HCEC 1CT (cell line): ENCODE measurements at regions not wholly inside any gene's neighbourhood (a gene's known extent, or its start where the extent isn't known, plus 50 kb on each side); places are given as distances from the start of the nearest gene placed in this dataset.
"Not testable (repeated sequence)": the region's sequence is repeated elsewhere in the genome, so short reads cannot be mapped to it uniquely, and the experiment has no call there.

Experiments
- DNase-seq: peaks from one replicate; pipeline ENCODE4 v3.0.0-alpha.2; 2017

DNA sequence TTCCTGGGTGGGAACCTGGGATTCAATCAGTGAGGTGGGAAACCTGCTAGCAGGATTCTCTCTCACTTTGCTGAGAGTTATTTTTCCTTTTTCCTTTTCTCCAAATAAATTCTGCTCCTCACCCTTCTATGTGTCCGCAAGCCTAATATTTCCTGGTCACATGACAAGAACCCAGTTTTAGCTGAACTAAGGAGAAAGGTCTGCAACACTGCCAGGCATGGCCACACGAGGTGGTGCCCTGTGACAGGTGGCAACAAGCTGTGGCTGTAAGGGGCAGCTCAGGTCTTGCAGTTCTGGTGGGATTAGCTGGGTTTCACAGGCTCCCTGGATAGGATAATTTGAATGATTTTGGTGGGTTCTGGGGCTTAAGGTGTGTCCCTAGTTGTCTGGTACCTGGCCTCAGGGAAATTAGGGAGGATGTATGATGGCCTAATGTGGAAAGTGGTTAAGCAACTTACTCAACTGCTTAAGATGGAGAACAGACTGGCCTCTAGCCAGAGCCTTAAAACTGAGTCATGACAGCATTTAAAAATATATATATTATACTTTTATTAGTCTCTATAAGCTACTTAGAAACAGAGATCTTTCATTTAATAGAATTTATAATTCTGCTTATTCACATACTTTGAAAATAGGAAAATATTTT, 215.0 kb downstream of the IL15 start:
- DNase-seq, result no peak

DNA sequence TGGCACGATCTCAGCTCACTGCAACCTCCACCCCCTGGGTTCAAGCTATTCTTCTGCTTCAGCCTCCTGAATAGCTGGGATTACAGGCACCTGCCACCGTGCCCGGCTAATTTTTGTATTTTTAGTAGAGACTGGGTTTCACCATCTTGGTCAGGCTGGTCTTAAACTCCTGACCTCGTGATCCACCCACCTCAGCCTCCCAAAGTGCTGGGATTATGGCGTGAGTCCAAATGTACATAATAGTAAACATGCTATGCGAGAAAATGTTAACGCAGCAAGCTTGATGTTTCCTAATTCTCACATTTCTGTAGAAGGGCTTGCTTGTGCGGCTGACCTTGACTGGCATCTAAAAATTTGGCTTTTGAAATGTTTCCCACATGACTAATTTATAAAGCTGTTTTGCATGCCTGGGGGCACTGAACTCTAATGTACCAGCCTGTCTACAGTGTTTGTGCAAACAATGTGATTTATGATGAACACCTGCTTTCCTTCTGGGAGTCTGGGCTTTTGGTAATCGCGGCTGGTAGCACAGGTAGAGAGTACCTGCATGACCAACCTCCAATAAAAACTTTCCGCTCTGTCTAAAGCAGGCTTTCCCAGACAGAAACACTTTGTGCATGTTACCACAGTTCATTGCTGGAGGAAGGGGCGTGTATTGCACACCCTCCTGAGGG, 216.8 kb downstream of the IL15 start:
- no peak for DNase-seq

DNA sequence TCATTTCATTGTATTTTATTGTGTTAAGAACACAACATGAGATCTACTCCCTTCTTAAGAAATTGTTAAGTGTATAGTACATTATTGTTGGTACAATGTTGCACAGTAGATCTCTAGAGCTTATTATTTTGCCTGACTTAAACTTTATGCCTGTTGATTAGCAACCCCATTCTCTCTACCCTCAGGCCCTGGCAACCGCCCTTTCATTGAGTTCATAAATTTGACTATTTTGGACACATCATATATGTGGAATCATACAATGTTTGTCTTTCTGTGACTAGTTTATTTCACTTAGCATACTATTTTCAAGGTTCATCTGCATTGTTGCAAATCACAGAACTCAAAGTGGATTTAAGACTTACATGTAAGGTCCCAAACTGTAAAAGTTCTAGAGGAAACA, 222.1 kb downstream of the IL15 start:
- DNase-seq, result no peak

DNA sequence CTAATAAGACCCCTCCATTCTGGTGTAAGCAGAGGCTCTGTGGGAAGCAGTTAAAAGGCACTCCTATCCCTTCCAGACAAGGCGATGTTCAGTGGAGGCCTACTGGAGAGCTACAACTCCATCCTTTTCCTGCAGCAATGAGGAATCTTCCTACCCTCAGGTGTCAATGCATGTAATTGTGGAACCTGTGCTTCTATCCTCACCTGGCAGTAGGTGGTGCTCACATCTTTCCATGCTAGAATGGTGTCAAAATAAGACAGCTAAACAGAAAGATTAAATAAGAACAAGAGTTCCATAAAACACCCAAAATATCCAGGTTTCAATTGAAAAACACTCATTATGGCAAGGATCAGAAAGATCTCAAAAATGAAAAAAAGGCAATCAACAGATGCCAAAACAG, 224.6 kb downstream of the IL15 start:
- DNase-seq, result no peak

DNA sequence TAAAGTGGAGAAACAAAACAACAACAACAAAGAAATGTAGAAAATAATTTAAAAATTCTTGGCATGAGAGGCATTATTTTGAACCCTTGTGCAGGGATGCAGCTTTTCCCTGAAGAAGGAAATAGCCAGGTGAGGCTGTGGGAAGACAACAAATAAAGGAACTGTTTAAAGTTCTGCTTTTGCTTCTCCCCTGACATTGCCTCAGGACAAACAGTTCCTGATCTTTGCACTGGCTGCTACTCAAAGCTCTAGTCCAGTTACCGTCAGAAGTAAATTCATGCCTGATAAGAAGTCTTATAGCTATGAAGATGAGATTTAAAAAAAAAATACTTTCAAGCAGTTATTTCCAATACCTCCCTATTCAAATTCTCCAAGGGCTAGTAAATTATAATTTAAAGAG, 233.8 kb downstream of the IL15 start:
- no peak for DNase-seq

DNA sequence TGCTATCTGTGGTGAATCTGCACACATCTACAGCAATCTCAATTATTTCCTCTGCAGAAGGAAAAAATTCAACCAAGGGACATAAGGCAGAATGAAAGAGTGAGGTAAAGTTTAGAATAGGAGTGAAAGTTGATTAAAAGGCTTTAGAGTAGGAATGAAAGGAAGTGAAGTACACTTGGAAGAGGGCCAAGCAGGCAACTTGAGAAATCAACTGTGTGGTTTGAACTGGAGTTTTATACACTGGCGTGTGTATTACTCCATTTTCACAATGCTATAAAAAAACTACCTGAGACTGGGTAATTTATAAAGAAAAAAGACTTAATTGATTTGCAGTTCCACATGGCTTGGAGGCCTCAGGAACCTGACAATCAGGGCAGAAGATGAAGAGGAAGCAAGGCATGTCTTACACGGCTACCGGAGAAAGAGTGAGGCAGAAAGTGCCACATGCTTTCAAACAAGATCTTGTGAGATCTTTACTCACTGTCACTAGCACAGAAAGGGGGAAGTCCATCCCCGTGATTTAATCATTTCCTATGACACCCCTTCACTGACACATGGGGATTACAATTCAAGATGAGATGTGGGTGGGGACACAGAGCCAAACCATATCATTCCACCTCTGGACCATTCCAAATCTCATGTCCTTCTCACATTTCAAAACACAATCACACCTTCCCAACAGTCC, 234.8 kb downstream of the IL15 start:
- no peak for DNase-seq

DNA sequence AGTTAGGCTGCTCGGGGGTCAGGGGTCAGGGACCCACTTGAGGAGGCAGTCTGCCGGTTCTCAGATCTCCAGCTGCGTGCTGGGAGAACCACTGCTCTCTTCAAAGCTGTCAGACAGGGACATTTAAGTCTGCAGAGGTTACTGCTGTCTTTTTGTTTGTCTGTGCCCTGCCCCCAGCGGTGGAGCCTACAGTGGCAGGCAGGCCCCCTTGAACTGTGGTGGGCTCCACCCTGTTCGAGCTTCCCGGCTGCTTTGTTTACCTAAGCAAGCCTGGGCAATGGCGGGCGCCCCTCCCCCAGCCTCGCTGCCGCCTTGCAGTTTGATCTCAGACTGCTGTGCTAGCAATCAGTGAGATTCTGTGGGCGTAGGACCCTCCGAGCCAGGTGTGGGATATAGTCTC, 246.3 kb downstream of the IL15 start:
- not testable (repeated sequence) for DNase-seq

DNA sequence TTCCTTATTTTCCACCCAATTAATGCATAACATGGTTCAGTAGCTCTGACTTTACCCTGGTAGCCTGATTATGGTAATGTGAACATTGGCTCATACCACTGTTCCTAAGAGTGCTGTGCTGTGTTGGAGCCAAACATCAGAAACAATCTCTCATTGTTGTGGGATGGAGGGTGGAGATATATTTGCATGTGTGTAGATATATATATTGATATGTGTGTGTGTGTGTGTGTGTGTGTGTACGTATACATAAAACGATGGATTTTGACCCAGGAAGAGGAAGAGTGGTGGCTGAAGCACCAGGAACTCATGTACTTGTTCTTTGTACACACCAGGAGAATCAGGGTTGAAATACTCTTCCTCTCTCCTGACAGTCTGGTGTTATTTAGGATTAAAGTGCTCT, 247.7 kb downstream of the IL15 start:
- no peak for DNase-seq

DNA sequence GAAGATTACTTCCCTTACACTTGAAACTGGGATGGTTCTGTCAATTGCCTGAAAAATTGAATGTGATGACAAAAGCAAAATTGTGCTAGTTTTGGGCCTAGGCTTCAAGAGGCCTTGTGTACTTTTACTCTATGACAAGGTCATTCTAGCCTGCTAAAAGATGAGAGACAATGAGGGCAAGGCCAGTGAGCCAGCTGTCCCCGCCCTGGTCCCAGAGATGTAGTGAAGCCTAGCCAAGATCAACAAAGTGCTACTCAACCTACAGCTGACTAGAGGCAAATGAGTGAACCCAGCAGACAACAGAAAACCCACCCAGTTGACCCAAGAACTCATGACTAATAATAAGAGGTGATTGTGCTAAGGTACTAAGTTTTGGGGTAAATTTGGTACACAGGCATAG, 248.7 kb downstream of the IL15 start:
- no peak for DNase-seq

DNA sequence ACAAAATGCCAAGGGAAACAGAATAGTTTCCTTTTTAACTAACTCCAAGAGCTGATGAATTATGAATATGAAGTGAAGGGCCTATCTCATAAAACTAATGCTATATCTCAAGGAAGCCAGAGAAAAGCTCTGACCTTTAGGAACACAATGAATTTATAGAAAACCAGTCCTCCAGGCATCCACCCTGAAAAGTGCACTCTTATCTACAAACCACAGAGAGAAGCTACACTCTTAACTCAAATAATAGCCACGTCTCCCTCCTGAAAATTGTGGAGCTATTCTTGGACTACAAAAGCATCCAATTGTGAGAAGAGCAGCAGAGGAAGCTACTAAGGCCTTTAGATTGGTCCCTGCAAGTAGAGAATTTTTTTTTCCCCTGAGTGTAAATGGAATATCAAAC, 253.9 kb downstream of the IL15 start:
- DNase-seq, result no peak

DNA sequence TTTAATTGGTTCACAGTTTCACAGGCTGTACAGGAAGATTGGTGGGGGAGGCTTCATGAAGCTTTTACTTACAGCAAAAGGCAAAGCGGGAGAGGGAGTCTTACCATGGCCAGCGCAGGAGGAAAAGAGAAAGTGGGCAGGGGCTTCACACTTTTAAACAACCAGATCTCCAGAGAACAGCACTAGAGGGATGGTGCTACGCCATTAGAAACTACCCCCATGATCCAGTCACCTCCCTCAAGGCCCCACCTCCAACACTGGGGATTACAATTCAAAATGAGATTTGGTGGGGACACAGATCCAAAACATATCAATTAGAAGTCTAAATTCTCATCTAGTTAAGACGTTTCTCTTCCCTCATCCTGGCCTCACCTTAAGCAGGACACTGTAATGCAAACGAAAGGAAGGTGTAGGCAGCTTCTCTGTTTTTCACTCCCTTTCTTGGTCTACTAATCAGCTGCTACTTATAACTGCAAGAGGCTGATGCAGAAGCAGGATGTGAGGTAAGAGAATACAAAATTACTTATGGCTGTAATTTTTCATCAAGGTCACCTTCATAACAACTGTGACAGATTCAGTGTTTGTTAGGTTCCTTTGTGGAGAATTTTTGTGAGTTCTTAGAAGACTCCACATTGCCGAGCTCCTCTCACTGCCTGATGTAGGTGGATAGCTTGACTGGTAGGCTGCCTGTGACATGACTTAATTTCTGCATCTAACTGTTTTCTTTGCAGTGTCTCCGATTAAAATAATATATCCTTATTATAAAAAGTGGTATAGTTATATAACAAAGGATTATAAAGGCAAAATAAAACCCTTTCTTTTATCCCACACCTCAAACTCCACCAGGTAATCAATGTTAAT, 255.1 kb downstream of the IL15 start:
- no peak for DNase-seq

DNA sequence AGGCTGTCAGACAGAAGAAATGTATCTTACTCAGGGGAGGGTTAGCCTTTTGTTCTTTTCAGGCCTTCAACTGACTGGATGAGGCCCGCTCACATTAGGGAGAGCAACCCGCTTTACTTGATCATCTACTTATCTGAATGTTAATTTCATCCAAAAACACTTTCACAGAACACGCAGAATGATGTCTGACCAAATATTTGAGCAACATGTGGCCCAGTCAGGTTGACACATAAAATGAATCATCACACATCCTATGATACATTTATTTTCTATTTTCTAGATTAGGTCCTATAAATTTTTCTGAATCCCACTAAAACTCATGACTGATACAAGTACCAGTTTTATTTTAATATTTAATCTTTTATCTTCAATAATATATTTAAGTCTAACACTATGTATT, 260.3 kb downstream of the IL15 start:
- peak; percentile 1 for DNase-seq

DNA sequence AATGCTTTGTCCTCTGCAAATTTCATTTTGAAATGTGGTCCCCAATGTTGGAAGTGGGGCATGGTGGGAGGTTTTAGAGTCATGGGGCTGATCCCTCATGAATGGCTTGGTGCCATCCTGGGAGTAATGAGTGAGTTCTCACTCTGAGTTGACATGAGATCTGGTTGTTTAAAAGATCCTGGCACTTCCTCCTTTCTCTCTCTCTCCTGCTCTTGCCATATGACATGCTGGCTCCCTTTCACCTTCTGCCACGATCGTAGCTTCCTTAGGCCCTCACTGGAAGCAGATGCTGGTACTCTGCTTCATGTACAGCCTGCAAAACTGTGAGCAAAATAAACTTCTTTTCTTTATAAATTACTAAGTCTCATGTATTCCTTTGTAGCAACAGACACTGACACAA, 262.0 kb downstream of the IL15 start:
- no peak for DNase-seq

DNA sequence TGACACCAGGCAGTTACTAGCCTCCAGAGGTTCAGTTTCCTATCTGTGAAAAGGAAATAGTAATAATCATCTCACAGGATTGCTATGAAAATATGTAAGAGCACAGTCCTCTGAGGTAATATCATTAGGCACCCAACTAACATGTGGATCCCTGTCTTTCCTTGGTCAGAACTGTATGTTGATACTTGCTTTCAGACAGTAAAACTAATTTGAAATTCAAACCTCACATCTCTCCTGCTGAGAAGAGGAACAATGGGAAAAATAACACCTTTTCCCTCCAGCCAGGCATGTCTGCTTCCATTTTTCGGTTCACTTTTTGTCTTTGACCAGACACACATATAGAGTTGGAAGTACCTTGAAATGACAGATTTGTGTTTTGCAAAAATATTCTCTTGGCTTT, 262.7 kb downstream of the IL15 start:
- DNase-seq, result no peak

DNA sequence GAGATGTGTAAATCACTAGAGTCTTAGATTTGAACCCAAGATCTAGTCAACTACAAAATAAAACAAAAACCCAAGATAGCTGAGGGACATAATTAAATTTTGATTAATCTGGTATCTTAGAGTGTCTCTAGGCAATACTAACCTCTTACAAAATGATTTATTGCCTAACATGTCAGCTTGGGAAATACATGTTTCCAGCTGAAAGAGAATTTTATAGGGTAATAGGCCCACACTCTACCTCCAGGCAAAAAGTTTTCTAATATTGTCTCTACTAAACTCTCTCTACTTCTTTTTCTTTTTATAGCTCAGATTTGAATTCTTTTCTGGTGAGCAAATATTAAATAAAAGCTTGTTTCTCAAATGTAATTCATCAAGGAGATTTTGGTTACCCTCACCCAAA, 263.2 kb downstream of the IL15 start:
- DNase-seq, result no peak

DNA sequence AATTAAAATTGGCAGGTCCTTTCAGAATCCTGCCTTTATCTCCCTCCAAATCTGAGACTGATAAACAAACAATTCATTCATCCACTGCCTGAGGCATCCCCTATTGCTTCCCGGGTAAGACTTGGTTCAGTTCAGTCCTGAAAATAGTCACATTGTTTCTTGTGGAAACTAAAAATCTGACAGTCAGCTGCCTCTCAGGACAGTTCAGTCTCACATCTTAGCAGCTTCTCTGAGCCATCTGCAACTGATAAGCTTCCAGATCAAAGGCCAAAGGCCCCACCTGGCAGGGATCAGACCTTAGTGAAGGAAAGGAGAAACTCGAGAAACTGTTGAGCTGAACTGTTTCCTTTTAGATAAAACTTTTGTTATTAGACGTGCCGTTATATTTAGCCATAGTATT, 264.5 kb downstream of the IL15 start:
- DNase-seq, result no peak

DNA sequence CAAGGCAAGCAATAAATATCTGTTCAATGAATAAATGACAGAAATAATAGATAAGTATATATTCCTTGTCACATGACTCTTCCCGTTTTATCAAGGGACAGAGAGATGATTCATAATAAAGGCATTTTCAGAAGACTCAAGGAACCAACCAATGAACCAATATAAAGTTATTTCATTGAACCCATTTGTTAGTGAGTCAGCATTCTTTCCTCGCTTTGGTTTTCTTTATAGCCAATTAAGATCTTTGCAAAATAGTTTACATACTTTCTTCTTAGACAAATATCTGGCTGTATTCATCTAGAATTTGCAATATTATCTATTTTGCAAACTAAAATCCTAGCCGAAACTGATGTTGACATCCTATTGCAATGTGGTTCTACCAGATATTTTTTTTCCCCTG, 269.4 kb downstream of the IL15 start:
- DNase-seq, result peak; percentile 68

DNA sequence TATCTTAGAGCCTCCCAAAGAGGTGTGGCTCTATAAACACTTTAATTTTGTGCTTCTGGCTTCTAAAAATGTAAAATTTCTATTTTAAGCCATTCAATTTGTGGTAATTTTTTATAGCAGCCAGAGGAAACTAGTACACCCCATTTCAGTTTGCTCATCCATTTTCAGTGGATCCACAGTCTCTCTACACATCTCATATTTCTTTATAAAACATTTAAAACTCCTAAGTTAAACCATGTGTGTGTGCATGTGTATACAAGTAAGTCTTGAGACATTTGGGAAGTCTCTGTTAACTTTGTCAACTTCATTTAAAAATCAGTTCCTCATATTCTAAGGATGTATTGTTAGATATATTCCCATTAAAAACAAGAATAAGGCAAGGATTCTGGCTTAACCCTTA, 273.2 kb downstream of the IL15 start:
- no peak for DNase-seq

DNA sequence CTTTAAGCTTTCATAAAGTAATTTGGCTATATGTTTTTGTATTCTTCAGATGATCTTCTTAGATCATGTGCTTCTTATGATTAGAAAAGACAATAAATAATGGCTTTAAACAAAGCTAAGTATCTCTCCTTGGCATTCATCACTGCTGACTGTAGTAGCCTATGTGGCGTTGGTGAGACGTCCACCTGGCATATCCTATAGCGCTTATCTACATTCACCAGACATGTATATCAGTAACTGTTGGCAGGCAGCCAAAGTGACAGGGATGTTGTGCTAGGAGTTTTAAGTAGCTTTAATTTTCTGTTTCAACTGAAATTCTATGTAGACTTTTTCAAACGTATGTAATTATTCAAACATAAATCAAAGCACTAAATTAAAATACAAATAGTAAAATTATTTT, 276.4 kb downstream of the IL15 start:
- no peak for DNase-seq

DNA sequence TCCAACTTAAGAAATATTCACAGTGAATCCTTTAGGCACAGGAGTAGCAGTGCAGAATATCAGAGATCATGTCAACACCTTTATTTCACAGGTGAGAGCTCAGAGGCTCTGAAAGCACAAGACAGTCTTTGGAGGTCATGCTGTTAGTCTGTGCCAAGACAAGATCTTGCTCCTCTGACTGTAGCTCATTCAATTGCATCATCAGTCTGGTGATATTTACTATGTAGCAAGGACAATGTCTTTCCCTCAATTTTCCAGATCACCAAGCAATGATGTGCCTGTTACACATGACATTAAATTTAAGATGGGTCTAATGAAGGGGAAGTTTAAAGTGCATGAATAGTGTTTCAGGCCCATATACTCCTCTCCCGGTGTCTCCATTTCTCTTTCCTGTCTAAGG, 277.5 kb downstream of the IL15 start:
- no peak for DNase-seq

DNA sequence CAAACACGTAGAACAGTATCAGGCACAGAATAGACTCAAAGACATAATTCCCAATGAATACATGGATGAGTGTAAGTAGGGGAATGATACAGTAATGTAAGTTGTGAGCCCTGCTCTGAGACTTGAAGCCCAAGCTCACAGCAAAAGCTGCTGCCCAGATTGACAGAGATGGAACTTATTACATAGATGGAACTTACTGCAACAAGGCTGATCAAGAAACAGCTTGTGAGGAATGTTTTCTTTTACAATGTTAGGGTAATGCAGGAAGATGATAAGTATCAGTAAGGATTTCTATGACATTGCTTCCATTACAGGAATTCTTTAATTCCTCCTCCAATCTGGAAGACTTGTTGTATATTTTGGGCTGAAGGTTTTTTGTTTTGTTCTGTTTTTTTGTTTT, 278.4 kb downstream of the IL15 start:
- no peak for DNase-seq

DNA sequence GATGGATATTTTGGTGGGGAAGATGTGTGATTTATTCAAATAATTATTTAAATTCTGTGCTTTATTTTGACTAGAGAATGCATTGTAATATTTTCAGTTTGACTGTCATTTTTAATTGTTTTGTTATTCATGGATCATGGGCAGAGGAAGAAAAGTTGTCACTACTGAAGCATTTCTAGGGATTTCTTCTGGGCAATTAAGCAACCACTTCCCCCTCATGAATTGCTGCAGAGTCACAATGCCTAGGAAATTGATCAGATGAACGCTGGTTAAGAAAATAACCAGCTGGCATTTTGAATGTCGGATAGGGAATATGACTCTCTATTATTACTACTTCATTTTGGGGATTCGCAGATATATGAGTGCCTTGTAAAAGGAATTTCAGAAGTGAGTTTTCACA, 283.3 kb downstream of the IL15 start:
- DNase-seq, result no peak

DNA sequence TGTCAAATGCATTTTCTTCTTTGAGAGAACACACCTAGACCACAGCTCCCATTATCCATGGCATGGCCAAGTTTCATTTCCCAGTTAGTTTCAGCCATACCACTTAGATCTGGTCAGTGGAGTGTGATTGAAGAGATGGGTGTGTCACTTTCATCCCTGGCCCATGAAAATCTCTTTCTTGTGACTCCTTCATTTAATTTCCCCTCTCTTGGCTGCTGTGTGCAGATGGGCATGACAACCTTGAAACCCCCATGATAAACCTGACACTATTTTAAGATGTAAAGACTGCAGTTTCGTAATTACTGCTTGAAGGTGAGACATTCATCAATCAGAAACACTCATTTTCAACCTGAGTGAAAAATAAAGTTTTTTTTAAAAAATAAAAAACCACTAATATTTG, 284.9 kb downstream of the IL15 start:
- no peak for DNase-seq

DNA sequence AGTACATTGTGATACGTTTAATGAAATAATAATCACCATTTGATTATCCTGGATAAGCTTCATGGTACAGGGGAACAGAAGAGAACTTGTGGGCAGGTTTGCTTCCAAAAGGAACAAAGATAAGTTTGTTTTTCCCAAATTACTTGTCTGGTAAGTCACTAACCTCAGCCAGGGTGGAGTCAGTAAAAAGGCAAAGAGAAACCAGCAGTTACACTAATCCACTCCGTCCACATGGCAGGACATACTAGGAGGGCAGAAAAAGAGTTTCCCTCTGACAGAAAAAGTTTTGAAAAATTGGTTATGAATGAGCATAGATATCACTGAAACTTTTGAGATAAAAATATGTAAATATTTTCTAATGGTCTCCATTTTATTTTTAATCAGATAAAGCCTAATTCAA, 285.9 kb downstream of the IL15 start:
- no peak for DNase-seq
